H9 (cell line): ENCODE measurements at regions not wholly inside any gene's neighbourhood (a gene's known extent, or its start where the extent isn't known, plus 50 kb on each side); places are given as distances from the start of the nearest gene placed in this dataset.
A peak's percentile ranks its signal among the peaks of the same experiment; 100 is the strongest.

Experiments
- DNase-seq: peaks from one replicate; pipeline ENCODE4 v3.0.0-alpha.2; 2017
- H2AFZ ChIP-seq: one replicate; pipeline ENCODE4 v1.6.1; 2013; ENCODE audit warnings: mild to moderate bottlenecking, low read length, control low read depth, moderate library complexity
- H2AK5ac ChIP-seq: 2 replicates; pipeline ENCODE4 v1.6.1; 2013; ENCODE audit warnings: low read length, control low read depth, mixed read lengths; ENCODE audit not compliant: insufficient read length
- H2BK120ac ChIP-seq: one replicate; pipeline ENCODE4 v1.6.1; 2013; ENCODE audit warnings: low read depth, mild to moderate bottlenecking, low read length, control low read depth, inconsistent platforms; ENCODE audit not compliant: poor library complexity, severe bottlenecking
- H2BK12ac ChIP-seq: 2 replicates; pipeline ENCODE4 v1.6.1; 2013; ENCODE audit warnings: low read length, control low read depth, mixed read lengths, low read depth; ENCODE audit not compliant: insufficient read length
- H2BK15ac ChIP-seq: 2 replicates; pipeline ENCODE4 v1.6.1; 2013; ENCODE audit warnings: low read depth, low read length, control low read depth
- H2BK20ac ChIP-seq: one replicate; pipeline ENCODE4 v1.6.1; 2013; ENCODE audit warnings: low read depth, mild to moderate bottlenecking, low read length, control low read depth, inconsistent platforms; ENCODE audit not compliant: poor library complexity, severe bottlenecking
- H2BK5ac ChIP-seq: 2 replicates; pipeline ENCODE4 v1.6.1; 2013; ENCODE audit warnings: low read length, control low read depth, mixed read lengths; ENCODE audit not compliant: insufficient read length
- H3K14ac ChIP-seq: 2 replicates; pipeline ENCODE4 v1.6.1; 2013; ENCODE audit warnings: low read length, control low read depth; ENCODE audit not compliant: insufficient read depth
- H3K18ac ChIP-seq: 2 replicates; pipeline ENCODE4 v1.6.1; 2013; ENCODE audit warnings: low read depth, mild to moderate bottlenecking, mixed read lengths, low read length, control low read depth; ENCODE audit not compliant: insufficient read length
- H3K23ac ChIP-seq: 2 replicates; pipeline ENCODE4 v1.6.1; 2013; ENCODE audit warnings: low read length, control low read depth, mixed read lengths, low read depth; ENCODE audit not compliant: insufficient read length
- H3K23me2 ChIP-seq: 2 replicates; pipeline ENCODE4 v1.6.1; 2013; ENCODE audit warnings: low read depth, mild to moderate bottlenecking, mixed read lengths, low read length, control low read depth; ENCODE audit not compliant: insufficient read length, poor library complexity, severe bottlenecking
- H3K27ac ChIP-seq: 2 replicates; pipeline ENCODE4 v1.5.1; 2013; ENCODE audit warnings: low read length, control low read depth, mixed read lengths, low read depth; ENCODE audit not compliant: insufficient read length
- H3K27me3 ChIP-seq: 2 replicates; pipeline ENCODE4 v1.6.1; 2013; ENCODE audit warnings: low read length, control low read depth, inconsistent platforms; ENCODE audit not compliant: insufficient read depth
- H3K4ac ChIP-seq: 2 replicates; pipeline ENCODE4 v1.6.1; 2013; ENCODE audit warnings: low read depth, mild to moderate bottlenecking, control low read depth, inconsistent platforms, low read length, moderate library complexity
- H3K4me1 ChIP-seq: 2 replicates; pipeline ENCODE4 v1.6.1; 2013; ENCODE audit warnings: low read length, control low read depth, inconsistent platforms; ENCODE audit not compliant: insufficient read depth
- H3K4me2 ChIP-seq: 2 replicates; pipeline ENCODE4 v1.6.1; 2013; ENCODE audit warnings: low read length, control low read depth, mixed read lengths; ENCODE audit not compliant: insufficient read length, insufficient read depth
- H3K56ac ChIP-seq: 2 replicates; pipeline ENCODE4 v1.6.1; 2013; ENCODE audit warnings: low read depth, mild to moderate bottlenecking, mixed read lengths, low read length, control low read depth; ENCODE audit not compliant: insufficient read length
- H3K79me1 ChIP-seq: 2 replicates; pipeline ENCODE4 v1.6.1; 2013; ENCODE audit warnings: low read depth, mild to moderate bottlenecking, moderate library complexity, low read length, control low read depth, inconsistent platforms; ENCODE audit not compliant: insufficient read depth, poor library complexity, severe bottlenecking
- H3K79me2 ChIP-seq: 2 replicates; pipeline ENCODE4 v1.6.1; 2013; ENCODE audit warnings: low read length, control low read depth, inconsistent platforms; ENCODE audit not compliant: insufficient read depth
- H3K9ac ChIP-seq: 2 replicates; pipeline ENCODE4 v1.6.1; 2013; ENCODE audit warnings: low read length, control low read depth, mixed read lengths; ENCODE audit not compliant: insufficient read length; ENCODE audit errors: extremely low read depth
- H3K9me3 ChIP-seq: one replicate; pipeline ENCODE4 v1.6.1; 2013; ENCODE audit warnings: low read depth, low read length, inconsistent platforms; ENCODE audit not compliant: control insufficient read depth
- H3T11ph ChIP-seq: one replicate; pipeline ENCODE4 v1.6.1; 2013; ENCODE audit warnings: mild to moderate bottlenecking, low read length, control low read depth, inconsistent platforms
- H4K20me1 ChIP-seq: one replicate; pipeline ENCODE4 v1.6.1; 2013; ENCODE audit not compliant: control insufficient read depth, insufficient read length, insufficient read depth
- H4K5ac ChIP-seq: 2 replicates; pipeline ENCODE4 v1.6.1; 2013; ENCODE audit warnings: low read depth, mild to moderate bottlenecking, mixed read lengths, low read length, control low read depth; ENCODE audit not compliant: insufficient read length
- H4K8ac ChIP-seq: replicated peaks from 2 replicates; pipeline ENCODE4 v1.6.1; 2013; ENCODE audit warnings: low read length, control low read depth, mixed read lengths, low read depth; ENCODE audit not compliant: insufficient read length
- H4K91ac ChIP-seq: 2 replicates; pipeline ENCODE4 v1.6.1; 2013; ENCODE audit warnings: low read depth, mild to moderate bottlenecking, moderate library complexity, mixed read lengths, low read length, control low read depth; ENCODE audit not compliant: insufficient read length
- H3K27ac Mint-ChIP-seq, 3 experiments: 2 replicates in 2 of 3; 3 replicates in 1 of 3; pipeline ENCODE4 v1.8.0; 2020 to 2021; ENCODE audit warnings: mixed read lengths in 3 of 3, mild to moderate bottlenecking in 1 of 3, moderate library complexity in 1 of 3
- H3K27me3 Mint-ChIP-seq: 2 replicates; pipeline ENCODE4 v1.8.0; 2021; ENCODE audit warnings: low read depth, mild to moderate bottlenecking, moderate library complexity, mixed read lengths
- H3K36me3 Mint-ChIP-seq, 3 experiments: 2 replicates in 2 of 3; 3 replicates in 1 of 3; pipeline ENCODE4 v1.8.0; 2020 to 2021; ENCODE audit warnings: low read depth in 3 of 3, mixed read lengths in 3 of 3; ENCODE audit not compliant: insufficient read depth in 1 of 3
- H3K4me1 Mint-ChIP-seq, 2 experiments: 2 replicates each; pipeline ENCODE4 v1.8.0; 2020; ENCODE audit warnings: mixed read lengths in 2 of 2
- H3K4me3 Mint-ChIP-seq, 2 experiments: 2 replicates in 1 of 2; 3 replicates in 1 of 2; pipeline ENCODE4 v1.8.0; 2020 to 2021; ENCODE audit warnings: mild to moderate bottlenecking in 2 of 2, mixed read lengths in 2 of 2, moderate library complexity in 1 of 2
- H3K9me3 Mint-ChIP-seq, 2 experiments: 2 replicates in 1 of 2; 3 replicates in 1 of 2; pipeline ENCODE4 v1.8.0; 2020; ENCODE audit warnings: mild to moderate bottlenecking in 2 of 2, mixed read lengths in 2 of 2, moderate library complexity in 1 of 2
- CTCF ChIP-seq: fragments of 200-600 bp; sonication (generic); conservative IDR thresholded peaks from 3 replicates; pipeline ENCODE4 v1.8.0; 2021; ENCODE audit warnings: antibody characterized with exemption, mild to moderate bottlenecking
- WGBS: extraction: QIAGEN DNeasy Blood & Tissue Kit; methylation state at CpG from one replicate; pipeline ENCODE4 v1.1.7; 2013; ENCODE audit warnings: missing lambda C conversion rate, low lambda C conversion rate, mixed read lengths; ENCODE audit not compliant: insufficient read length; ENCODE audit errors: extremely low coverage; 5-methylcytosine and 5-hydroxymethylcytosine counted together

- Histone ChIP-seq H2AFZ (no peak overlapping the region), H3K9me3 (no peaks in the 10 kb centered on the region), H3T11ph (no peak overlapping the region), H3K4ac (no peak overlapping the region), H2BK120ac (no peak overlapping the region), H2BK20ac (no peak overlapping the region), H2BK5ac (no peak overlapping the region), H4K20me1 (no peaks in the 10 kb centered on the region), H3K14ac (no peak overlapping the region), H4K5ac (no peak overlapping the region), H4K8ac (no peak overlapping the region), H2AK5ac (no peak overlapping the region), H3K27me3 (no peaks in the 10 kb centered on the region), H3K9ac (no peak overlapping the region), H2BK15ac (no peak overlapping the region), H3K79me2 (no peaks in the 10 kb centered on the region), H3K23me2 (no peaks in the 10 kb centered on the region), H3K56ac (no peak overlapping the region), H3K79me1 (no peaks in the 10 kb centered on the region), H3K4me1 (no peaks in the 10 kb centered on the region; the same call in 1 of the 2 replicates), H2BK12ac (no peak overlapping the region), H3K4me2 (no peak overlapping the region), H3K18ac (no peak overlapping the region), H4K91ac (no peak overlapping the region), H3K27ac (no peak overlapping the region), H3K23ac (no peak overlapping the region)
- Mint-ChIP-seq H3K9me3 (no peaks in the 10 kb centered on the region), H3K27ac (0 out of 7 replicates have a peak overlapping the region, but pooled peaks of 1 of the 3 experiments have one; percentile 13), H3K27me3 (no peaks in the 10 kb centered on the region), H3K4me1 (peaks cover 6 to 8% of the 10 kb centered on the region in 2 experiments; a peak in 3 of 4 replicates), H3K4me3 (no peak overlapping the region), H3K36me3 (no peaks in the 10 kb centered on the region)
- TF ChIP-seq CTCF = no peak
- no peak for DNase-seq
- no CpG with 5 or more reads among the region's 2 CpGs for WGBS
Observed at GRCh38 chr1:239574112-239574511, 187.7 kb downstream of the CHRM3 start.
